CD14-positive monocyte (primary cell): ENCODE measurements at regions not wholly inside any gene's neighbourhood (a gene's known extent, or its start where the extent isn't known, plus 50 kb on each side); places are given as distances from the start of the nearest gene placed in this dataset.

Experiments
- DNase-seq, 3 donors: peaks; one replicate each; pipeline ENCODE4 v3.0.0-alpha.2; 2011 to 2022
- H2AFZ ChIP-seq: 2 replicates; pipeline ENCODE4 v1.6.0; 2012; ENCODE audit warnings: mild to moderate bottlenecking, low read depth, low read length, inconsistent platforms; ENCODE audit not compliant: insufficient read depth, poor library complexity, severe bottlenecking
- H3K27ac ChIP-seq, 2 donors: 1 replicate in 1 of 2; 2 replicates in 1 of 2; pipeline ENCODE4 v1.5.1; 2012 to 2013; ENCODE audit warnings: low read length in 2 of 2, control low read depth in 1 of 2, inconsistent platforms in 1 of 2, low read depth in 1 of 2, mild to moderate bottlenecking in 1 of 2
- H3K27me3 ChIP-seq, 2 donors: one replicate each; pipeline versions ENCODE4 v1.6.0 to v1.6.1; 2011 to 2013; ENCODE audit warnings: low read length in 2 of 2; ENCODE audit not compliant: control insufficient read depth in 2 of 2, insufficient read depth in 2 of 2
- H3K36me3 ChIP-seq, 2 donors: replicated peaks in 1 of 2; 1 replicate in 1 of 2; 2 replicates in 1 of 2; pipeline versions ENCODE4 v1.5.1 to v1.6.1; 2012 to 2013; ENCODE audit warnings: low read length in 2 of 2, control low read depth in 1 of 2, inconsistent platforms in 1 of 2, mild to moderate bottlenecking in 1 of 2; ENCODE audit not compliant: insufficient read depth in 2 of 2, control insufficient read depth in 1 of 2
- H3K4me1 ChIP-seq, 2 donors: 1 replicate in 1 of 2; 2 replicates in 1 of 2; pipeline versions ENCODE4 v1.5.1 to v1.6.1; 2012 to 2013; ENCODE audit warnings: low read length in 2 of 2, control low read depth in 1 of 2, inconsistent platforms in 1 of 2, mild to moderate bottlenecking in 1 of 2, moderate library complexity in 1 of 2; ENCODE audit not compliant: insufficient read depth in 2 of 2, control insufficient read depth in 1 of 2
- H3K4me2 ChIP-seq: replicated peaks from 2 replicates; pipeline ENCODE3; 2012; ENCODE audit warnings: low read length, moderate library complexity, mild to moderate bottlenecking; ENCODE audit not compliant: poor library complexity, severe bottlenecking; ENCODE audit errors: extremely low read depth
- H3K4me3 ChIP-seq, 3 experiments: fragments of 200-600 bp in 1 of 3; sonication (generic) in 1 of 3; replicated peaks in 1 of 3; 1 replicate in 2 of 3; 2 replicates in 1 of 3; pipeline ENCODE4 v1.5.1; 2011 to 2013; ENCODE audit warnings: low read length in 3 of 3, mild to moderate bottlenecking in 3 of 3, control low read depth in 2 of 3, low read depth in 2 of 3, inconsistent platforms in 1 of 3, moderate library complexity in 1 of 3
- H3K79me2 ChIP-seq: 2 replicates; pipeline ENCODE4 v1.6.0; 2012; ENCODE audit warnings: mild to moderate bottlenecking, control low read depth, inconsistent platforms, low read length, moderate library complexity; ENCODE audit not compliant: insufficient read depth
- H3K9ac ChIP-seq: 2 replicates; pipeline ENCODE4 v1.6.0; 2017; ENCODE audit warnings: low read length, mild to moderate bottlenecking; ENCODE audit not compliant: insufficient read depth, poor library complexity, severe bottlenecking
- H3K9me3 ChIP-seq, 2 donors: replicated peaks in 1 of 2; 1 replicate in 1 of 2; 2 replicates in 1 of 2; pipeline versions ENCODE4 v1.5.1 to v1.6.1; 2012 to 2013; ENCODE audit warnings: low read length in 2 of 2, control low read depth in 1 of 2; ENCODE audit not compliant: control insufficient read depth in 1 of 2, insufficient read depth in 1 of 2
- H4K20me1 ChIP-seq: 2 replicates; pipeline ENCODE4 v1.6.0; 2012; ENCODE audit warnings: mild to moderate bottlenecking, low read length, control low read depth, moderate library complexity; ENCODE audit not compliant: insufficient read depth
- H3K27ac Mint-ChIP-seq, 7 donors: one replicate each; pipeline ENCODE4 v1.8.0; 2020; ENCODE audit warnings: mild to moderate bottlenecking in 7 of 7, mixed read lengths in 7 of 7, moderate library complexity in 6 of 7, inconsistent platforms in 2 of 7
- H3K27me3 Mint-ChIP-seq, 3 donors: one replicate each; pipeline ENCODE4 v1.8.0; 2021 to 2022; ENCODE audit warnings: low read depth in 3 of 3, mild to moderate bottlenecking in 3 of 3, mixed read lengths in 3 of 3, moderate library complexity in 3 of 3, inconsistent platforms in 1 of 3
- H3K36me3 Mint-ChIP-seq, 2 donors: one replicate each; pipeline ENCODE4 v1.8.0; 2020; ENCODE audit warnings: mixed read lengths in 2 of 2, inconsistent platforms in 1 of 2, mild to moderate bottlenecking in 1 of 2
- H3K4me1 Mint-ChIP-seq: one replicate; pipeline ENCODE4 v1.8.0; 2020; ENCODE audit warnings: mild to moderate bottlenecking, mixed read lengths
- H3K4me3 Mint-ChIP-seq, 2 donors: one replicate each; pipeline ENCODE4 v1.8.0; 2020; ENCODE audit warnings: mild to moderate bottlenecking in 2 of 2, mixed read lengths in 2 of 2, moderate library complexity in 1 of 2
- H3K9me3 Mint-ChIP-seq, 7 donors: one replicate each; pipeline ENCODE4 v1.8.0; 2020 to 2022; ENCODE audit warnings: mixed read lengths in 7 of 7, mild to moderate bottlenecking in 6 of 7, moderate library complexity in 6 of 7, inconsistent platforms in 2 of 7
- WGBS: methylation state at CpG from one replicate; pipeline ENCODE4 v1.1.5; 2013; ENCODE audit warnings: missing lambda C conversion rate; ENCODE audit not compliant: insufficient coverage; 5-methylcytosine and 5-hydroxymethylcytosine counted together
- intact Hi-C, 2 donors: fragments of 100-400 bp; cut with micrococcal nuclease; formaldehyde crosslinking; loops; one replicate each; pipeline versions ENCODE4 v1.15.0 to v1.15.1; 2023
- TF ChIP-seq, protein P1 (sequence below): fragments of 200-600 bp; IDR thresholded peaks from one replicate; pipeline ENCODE4 v1.8.0; 2022; ENCODE audit warnings: antibody characterized with exemption, mild to moderate bottlenecking

DNA sequence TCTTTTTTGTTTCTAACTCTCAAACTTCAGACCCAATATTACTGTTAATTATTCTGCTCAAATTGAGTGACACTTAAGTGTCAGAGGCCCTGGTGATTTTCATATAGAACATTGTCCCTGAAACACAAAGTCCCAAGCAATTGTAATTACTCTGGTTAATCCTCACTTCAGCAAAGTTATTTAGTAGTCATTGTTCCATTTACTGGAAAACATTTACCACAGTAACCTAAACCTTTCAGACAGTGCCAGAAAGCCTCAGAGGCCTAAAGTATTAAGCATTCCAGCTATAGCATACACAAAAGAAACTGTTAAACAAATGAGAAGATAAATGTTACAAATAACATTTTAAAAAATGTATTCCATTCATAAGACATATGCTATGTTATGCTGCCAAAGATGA is 237.2 kb upstream of the CDH6 start:
- TF ChIP-seq, protein P1, sequence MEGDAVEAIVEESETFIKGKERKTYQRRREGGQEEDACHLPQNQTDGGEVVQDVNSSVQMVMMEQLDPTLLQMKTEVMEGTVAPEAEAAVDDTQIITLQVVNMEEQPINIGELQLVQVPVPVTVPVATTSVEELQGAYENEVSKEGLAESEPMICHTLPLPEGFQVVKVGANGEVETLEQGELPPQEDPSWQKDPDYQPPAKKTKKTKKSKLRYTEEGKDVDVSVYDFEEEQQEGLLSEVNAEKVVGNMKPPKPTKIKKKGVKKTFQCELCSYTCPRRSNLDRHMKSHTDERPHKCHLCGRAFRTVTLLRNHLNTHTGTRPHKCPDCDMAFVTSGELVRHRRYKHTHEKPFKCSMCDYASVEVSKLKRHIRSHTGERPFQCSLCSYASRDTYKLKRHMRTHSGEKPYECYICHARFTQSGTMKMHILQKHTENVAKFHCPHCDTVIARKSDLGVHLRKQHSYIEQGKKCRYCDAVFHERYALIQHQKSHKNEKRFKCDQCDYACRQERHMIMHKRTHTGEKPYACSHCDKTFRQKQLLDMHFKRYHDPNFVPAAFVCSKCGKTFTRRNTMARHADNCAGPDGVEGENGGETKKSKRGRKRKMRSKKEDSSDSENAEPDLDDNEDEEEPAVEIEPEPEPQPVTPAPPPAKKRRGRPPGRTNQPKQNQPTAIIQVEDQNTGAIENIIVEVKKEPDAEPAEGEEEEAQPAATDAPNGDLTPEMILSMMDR = no peak
- no peak overlapping the region for H3K27ac ChIP-seq
- Mint-ChIP-seq H3K27ac (no peak overlapping the region), H3K27me3 (peaks cover 0 to 2% (median 0%) of the 10 kb centered on the region in 3 donors), H3K4me1 (no peaks in the 10 kb centered on the region), H3K4me3 (no peak overlapping the region), H3K9me3 (peaks cover 0 to 5% (median 2%) of the 10 kb centered on the region in 7 donors), H3K36me3 (no peaks in the 10 kb centered on the region)
- no peaks in the 10 kb centered on the region for H3K4me1 ChIP-seq
- H3K27me3 ChIP-seq = no peaks in the 10 kb centered on the region
- H3K9me3 ChIP-seq = no peaks in the 10 kb centered on the region
- no peaks in the 10 kb centered on the region for H4K20me1 ChIP-seq
- H3K36me3 ChIP-seq = no peaks in the 10 kb centered on the region
- no peak overlapping the region for H3K4me2 ChIP-seq
- intact Hi-C loops = no loop called here
- no peak overlapping the region for H3K9ac ChIP-seq
- no peaks in the 10 kb centered on the region for H3K79me2 ChIP-seq
- no peak for DNase-seq
- no peak overlapping the region for H2AFZ ChIP-seq
- H3K4me3 ChIP-seq = no peak overlapping the region

DNA sequence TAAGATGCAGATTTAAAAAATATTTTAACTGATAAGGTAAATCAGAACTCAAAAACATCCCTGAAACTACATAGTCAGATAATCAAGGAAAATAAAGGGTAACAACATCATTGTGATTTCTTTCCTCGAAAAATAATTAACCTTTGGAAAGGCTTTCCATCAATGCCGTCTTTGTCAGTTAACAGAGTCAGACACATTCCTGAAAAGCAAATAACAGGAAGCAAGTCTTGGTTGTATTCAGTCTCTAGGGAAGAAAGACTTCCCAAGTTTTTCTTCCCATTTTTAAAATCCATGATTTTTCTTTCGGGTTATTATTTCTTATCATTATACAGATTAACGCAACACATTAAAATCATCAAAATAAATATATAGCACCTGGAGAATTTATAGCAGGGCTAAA is 256.4 kb upstream of the CDH6 start:
- Mint-ChIP-seq H3K9me3 (peaks cover 0 to 5% (median 0%) of the 10 kb centered on the region in 7 donors), H3K4me1 (no peaks in the 10 kb centered on the region), H3K27me3 (no peaks in the 10 kb centered on the region), H3K27ac (no peak overlapping the region), H3K36me3 (no peaks in the 10 kb centered on the region), H3K4me3 (no peak overlapping the region)
- Histone ChIP-seq H3K27me3 (no peaks in the 10 kb centered on the region), H4K20me1 (no peaks in the 10 kb centered on the region), H3K79me2 (no peaks in the 10 kb centered on the region), H3K27ac (no peak overlapping the region), H3K4me2 (no peak overlapping the region), H3K9me3 (no peaks in the 10 kb centered on the region), H3K9ac (no peak overlapping the region), H2AFZ (no peak overlapping the region), H3K4me1 (no peaks in the 10 kb centered on the region), H3K36me3 (no peaks in the 10 kb centered on the region), H3K4me3 (no peak overlapping the region)
- no peak for DNase-seq
- TF ChIP-seq, protein P1 = no peak
- intact Hi-C loops = no loop called here
- no CpG with 5 or more reads among the region's 4 CpGs for WGBS
